ENCODE measurements at regions not wholly inside any gene's neighbourhood (a gene's known extent, or its start where the extent isn't known, plus 50 kb on each side); places are given as distances from the start of the nearest gene placed in this dataset.

GRCh38 chr5:98603456-98603855 is 170.0 kb upstream of the RGMB start:
- DNase-seq (ENCODE audit: low spot score in 2 of 2) (no peak), FAIRE-seq (no peak)

GRCh38 chr5:98604301-98604700 is 169.2 kb upstream of the RGMB start:
- DNase-seq (ENCODE audit: low spot score in 2 of 2) (no peak), FAIRE-seq (no peak)

GRCh38 chr5:98604721-98605425 is 168.6 kb upstream of the RGMB start:
- no peak for DNase-seq (ENCODE audit: low spot score in 2 of 2)
- FAIRE-seq: no peak

- no peak for FAIRE-seq
Measured at GRCh38 chr5:98605426-98605825, 168.0 kb upstream of the RGMB start.

GRCh38 chr5:98606961-98607360 is 166.5 kb upstream of the RGMB start:
- FAIRE-seq (no peak), DNase-seq (ENCODE audit: low spot score in 2 of 2) (no peak)

More at GRCh38 chr5:98605426-98605825, 168.0 kb upstream of the RGMB start:
- DNase-seq (ENCODE audit: low spot score in 2 of 2): no peak

- FAIRE-seq (no peak), DNase-seq (ENCODE audit: low spot score in 2 of 2) (no peak)
Measured at GRCh38 chr5:98608052-98608451, 165.4 kb upstream of the RGMB start.

GRCh38 chr5:98614341-98614740 is 159.1 kb upstream of the RGMB start:
- no peak for DNase-seq (ENCODE audit: low spot score in 2 of 2)
- FAIRE-seq: no peak

GRCh38 chr5:98621821-98622220 is 151.6 kb upstream of the RGMB start:
- FAIRE-seq (no peak), DNase-seq (ENCODE audit: low spot score in 2 of 2) (no peak)

GRCh38 chr5:98624145-98624880 is 149.2 kb upstream of the RGMB start:
- FAIRE-seq: no peak
- DNase-seq (ENCODE audit: low spot score in 2 of 2): no peak

- DNase-seq (ENCODE audit: low spot score in 2 of 2): no peak
- FAIRE-seq: no peak
Measured at GRCh38 chr5:98627121-98627520, 146.3 kb upstream of the RGMB start.

GRCh38 chr5:98630621-98631020 is 142.8 kb upstream of the RGMB start:
- no peak for FAIRE-seq
- no peak for DNase-seq (ENCODE audit: low spot score in 2 of 2)

- FAIRE-seq (no peak), DNase-seq (ENCODE audit: low spot score in 2 of 2) (no peak)
Measured at GRCh38 chr5:98631311-98632054, 142.0 kb upstream of the RGMB start.

- FAIRE-seq: no peak
- no peak for DNase-seq (ENCODE audit: low spot score in 2 of 2)
Measured at GRCh38 chr5:98635656-98636055, 137.8 kb upstream of the RGMB start.

GRCh38 chr5:98637116-98637515 is 136.3 kb upstream of the RGMB start:
- DNase-seq (ENCODE audit: low spot score in 2 of 2): no peak
- FAIRE-seq: no peak

GRCh38 chr5:98637557-98637956 is 135.9 kb upstream of the RGMB start:
- FAIRE-seq (no peak), DNase-seq (ENCODE audit: low spot score in 2 of 2) (no peak)

- FAIRE-seq: no peak
- DNase-seq (ENCODE audit: low spot score in 2 of 2): no peak
Measured at GRCh38 chr5:98638111-98638510, 135.4 kb upstream of the RGMB start.

- FAIRE-seq (no peak), DNase-seq (ENCODE audit: low spot score in 2 of 2) (no peak)
Measured at GRCh38 chr5:98638701-98639100, 134.8 kb upstream of the RGMB start.

- FAIRE-seq: no peak
- DNase-seq (ENCODE audit: low spot score in 2 of 2): no peak
Measured at GRCh38 chr5:98639274-98639673, 134.2 kb upstream of the RGMB start.

GRCh38 chr5:98641671-98642070 is 131.8 kb upstream of the RGMB start:
- FAIRE-seq: no peak
- no peak for DNase-seq (ENCODE audit: low spot score in 2 of 2)

- FAIRE-seq (no peak), DNase-seq (ENCODE audit: low spot score in 2 of 2) (no peak)
Measured at GRCh38 chr5:98643569-98643968, 129.9 kb upstream of the RGMB start.

GRCh38 chr5:98651715-98652114 is 121.7 kb upstream of the RGMB start:
- DNase-seq (ENCODE audit: low spot score in 2 of 2) (no peak), FAIRE-seq (no peak)
